ENCODE measurements at regions not wholly inside any gene's neighbourhood (a gene's known extent, or its start where the extent isn't known, plus 50 kb on each side); places are given as distances from the start of the nearest gene placed in this dataset.

- no peak for DNase-seq (ENCODE audit: low spot score)
- in situ Hi-C loops (cut with MboI; ENCODE audit: low sequenced_read_pairs, unreplicated experiment): no loop called here
- no peak for TF ChIP-seq CTCF (IDR thresholded peaks at IDR 0.05; ENCODE audit: borderline replicate concordance, control extremely low read depth, extremely low read depth, insufficient read depth, missing control alignments)
These were observed 560.2 kb downstream of the PCDH17 start for GRCh38 chr13:58191754-58192153.

GRCh38 chr13:58202099-58202498, 570.6 kb downstream of the PCDH17 start:
- no peak for TF ChIP-seq CTCF (IDR thresholded peaks at IDR 0.05; ENCODE audit: borderline replicate concordance, control extremely low read depth, extremely low read depth, insufficient read depth, missing control alignments)
- in situ Hi-C loops (cut with MboI; ENCODE audit: low sequenced_read_pairs, unreplicated experiment): no loop called here

GRCh38 chr13:58207501-58207900, 576.0 kb downstream of the PCDH17 start:
- DNase-seq (ENCODE audit: low spot score): no peak
- in situ Hi-C loops (cut with MboI; ENCODE audit: low sequenced_read_pairs, unreplicated experiment): no loop called here
- TF ChIP-seq CTCF (IDR thresholded peaks at IDR 0.05; ENCODE audit: borderline replicate concordance, control extremely low read depth, extremely low read depth, insufficient read depth, missing control alignments): no peak

More at GRCh38 chr13:58202099-58202498, 570.6 kb downstream of the PCDH17 start:
- no peak for DNase-seq (ENCODE audit: low spot score)

- DNase-seq (ENCODE audit: low spot score): no peak
- TF ChIP-seq CTCF (IDR thresholded peaks at IDR 0.05; ENCODE audit: borderline replicate concordance, control extremely low read depth, extremely low read depth, insufficient read depth, missing control alignments): no peak
- in situ Hi-C loops (cut with MboI; ENCODE audit: low sequenced_read_pairs, unreplicated experiment): no loop called here
These were observed 603.9 kb downstream of the PCDH17 start for GRCh38 chr13:58235454-58235853.

- in situ Hi-C loops (cut with MboI; ENCODE audit: low sequenced_read_pairs, unreplicated experiment): no loop called here
- no peak for DNase-seq (ENCODE audit: low spot score)
- no peak for TF ChIP-seq CTCF (IDR thresholded peaks at IDR 0.05; ENCODE audit: borderline replicate concordance, control extremely low read depth, extremely low read depth, insufficient read depth, missing control alignments)
These were observed 607.6 kb downstream of the PCDH17 start for GRCh38 chr13:58238972-58239773.

GRCh38 chr13:58239774-58240268, 608.3 kb downstream of the PCDH17 start:
- in situ Hi-C loops (cut with MboI; ENCODE audit: low sequenced_read_pairs, unreplicated experiment): no loop called here
- no peak for TF ChIP-seq CTCF (IDR thresholded peaks at IDR 0.05; ENCODE audit: borderline replicate concordance, control extremely low read depth, extremely low read depth, insufficient read depth, missing control alignments)
- DNase-seq (ENCODE audit: low spot score): no peak
